Stimulated activated naive CD4-positive, alpha-beta T cell treated with Interleukin-2 at 50 U/mL for 16 hours (primary cell): ENCODE measurements at regions not wholly inside any gene's neighbourhood (a gene's known extent, or its start where the extent isn't known, plus 50 kb on each side); places are given as distances from the start of the nearest gene placed in this dataset.
"Not testable (repeated sequence)": the region's sequence is repeated elsewhere in the genome, so short reads cannot be mapped to it uniquely, and the experiment has no call there.

Source experiments
- DNase-seq: peaks from one replicate; lab custom pipeline; 2025; lab: John Stamatoyannopoulos, UW

- DNase-seq, result no peak
Observed at GRCh38 chr16:66242672-66243071, 123.8 kb upstream of the CDH5 start.

DNA sequence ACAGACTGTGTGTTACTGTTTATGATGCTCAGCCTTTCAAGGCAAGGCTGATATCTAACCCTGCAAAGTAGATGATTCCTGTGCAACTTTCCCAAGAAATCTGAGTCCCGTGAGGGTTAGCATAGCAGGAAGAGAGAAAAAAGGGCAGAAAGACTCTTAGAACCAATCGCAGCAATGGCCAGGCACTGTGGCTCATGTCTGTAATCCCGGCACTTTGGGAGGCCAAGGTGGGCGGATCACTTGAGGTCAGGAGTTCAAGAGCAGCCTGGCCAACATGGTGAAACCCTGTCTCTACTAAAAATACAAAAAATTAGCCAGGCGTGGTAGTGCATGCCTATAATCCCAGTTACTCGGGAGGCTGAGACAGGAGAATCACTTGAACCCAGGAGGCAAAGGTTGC lies 124.3 kb upstream of the CDH5 start:
- DNase-seq, result not testable (repeated sequence)

DNA sequence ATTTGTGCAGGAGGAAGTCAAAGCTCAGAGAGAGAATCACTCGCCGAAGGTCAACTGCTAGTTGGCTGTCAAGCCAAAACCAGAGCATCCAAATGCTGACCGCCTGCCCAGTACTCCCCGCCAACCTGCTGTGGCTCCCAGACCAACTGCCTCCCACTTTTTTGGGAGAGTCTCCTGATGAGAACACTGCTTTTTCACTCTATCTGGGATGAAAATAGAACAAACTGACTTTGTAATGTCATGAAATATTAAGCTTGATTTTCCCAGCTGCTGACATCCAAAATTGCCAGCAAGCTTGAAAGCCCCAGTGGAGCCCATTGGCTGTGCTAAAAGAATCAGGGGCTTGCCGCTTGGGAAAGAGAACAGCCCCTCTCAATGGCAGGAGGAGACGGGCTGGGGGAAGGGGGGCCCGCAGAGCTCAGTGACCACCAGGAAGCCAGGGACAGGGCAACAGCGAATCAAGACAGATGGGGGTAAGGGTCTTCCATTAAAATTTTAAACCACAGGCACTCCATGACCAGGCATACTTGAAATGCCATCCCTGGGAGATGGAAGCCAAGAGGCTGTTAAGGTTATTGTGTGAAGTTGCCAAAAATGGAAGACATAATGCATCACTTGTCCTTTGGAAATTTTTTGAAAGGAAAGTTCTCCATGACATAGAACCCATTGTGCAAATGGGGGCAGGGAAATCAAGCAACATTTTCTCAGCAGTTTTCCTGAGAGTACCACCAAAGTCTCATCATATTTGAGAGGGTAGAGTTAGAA lies 125.7 kb upstream of the CDH5 start:
- DNase-seq, result no peak

DNA sequence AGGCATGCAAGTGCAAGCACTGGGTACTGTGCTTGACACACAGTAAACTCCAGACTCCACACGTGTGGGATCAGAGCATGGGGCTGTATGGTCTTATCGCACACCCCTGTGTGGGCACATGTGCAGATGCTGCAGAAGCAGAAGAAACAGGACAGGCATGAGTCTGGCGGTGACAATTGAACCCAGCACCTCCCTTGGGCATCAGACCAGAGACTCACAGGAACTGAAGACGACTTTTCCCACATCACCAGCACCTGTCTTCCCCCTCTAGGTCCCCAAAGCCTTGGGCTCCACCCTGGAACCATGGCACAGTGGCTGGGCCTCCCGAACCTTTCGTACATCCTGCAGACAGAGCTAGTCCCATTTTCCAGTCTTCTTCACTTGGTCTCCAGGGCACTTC lies 126.4 kb upstream of the CDH5 start:
- DNase-seq, result no peak

DNA sequence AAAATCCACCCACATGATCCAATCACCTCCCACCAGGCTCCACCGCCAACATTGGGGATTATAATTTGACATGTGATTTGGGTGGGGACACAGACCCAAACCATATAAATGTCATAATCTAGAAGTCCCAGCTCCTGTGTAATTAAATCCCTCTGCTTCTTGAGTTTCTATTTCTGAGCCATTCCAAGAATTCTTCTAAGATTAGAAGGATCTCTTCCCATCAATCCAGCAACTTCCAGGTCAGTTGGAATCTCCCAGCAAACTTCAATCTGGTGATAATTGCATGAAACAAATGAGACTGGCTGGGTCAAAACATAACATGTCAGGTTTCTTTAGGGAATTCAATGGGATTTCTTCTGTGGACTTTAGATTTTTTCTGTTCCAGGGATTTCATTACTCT lies 127.8 kb upstream of the CDH5 start:
- no peak for DNase-seq

- DNase-seq, result no peak
Observed at GRCh38 chr16:66236301-66236700, 130.2 kb upstream of the CDH5 start.

DNA sequence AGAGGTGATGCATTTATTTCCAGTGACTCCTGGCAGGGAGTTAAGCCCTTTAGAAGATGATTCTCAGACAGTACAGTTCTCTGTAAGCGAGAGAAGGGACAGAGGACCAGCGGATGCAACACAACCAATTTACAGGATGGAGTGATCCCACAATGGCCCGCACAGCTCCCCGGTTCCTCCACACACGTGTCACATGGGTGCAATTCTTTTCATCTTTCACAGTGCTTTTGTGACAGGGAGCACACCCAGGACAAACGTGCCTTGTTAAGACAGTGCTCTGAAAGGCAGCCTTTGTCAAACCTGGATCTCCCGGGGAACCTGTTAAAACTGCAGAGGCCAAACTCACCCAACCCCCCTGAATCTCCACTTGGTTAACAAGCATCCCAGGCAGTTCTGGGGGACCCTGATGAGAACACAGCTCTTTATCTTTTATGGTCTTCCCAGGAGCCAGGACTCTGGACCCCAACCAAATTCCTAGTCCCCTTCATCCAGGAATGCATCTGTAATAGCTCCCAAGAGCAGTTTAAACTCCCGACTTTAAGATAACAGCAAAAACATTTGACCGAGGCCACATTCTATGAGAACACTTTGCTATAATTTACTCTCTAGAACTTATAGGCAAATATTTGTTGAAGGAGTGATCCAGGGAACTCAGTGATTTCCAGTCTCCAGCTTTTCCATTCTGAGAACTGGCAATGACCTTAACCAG lies 134.9 kb upstream of the CDH5 start:
- DNase-seq, result no peak

- no peak for DNase-seq
Observed at GRCh38 chr16:66229651-66230050, 136.8 kb upstream of the CDH5 start.

GRCh38 chr16:66228792-66229191 lies 137.7 kb upstream of the CDH5 start:
- DNase-seq, result no peak

DNA sequence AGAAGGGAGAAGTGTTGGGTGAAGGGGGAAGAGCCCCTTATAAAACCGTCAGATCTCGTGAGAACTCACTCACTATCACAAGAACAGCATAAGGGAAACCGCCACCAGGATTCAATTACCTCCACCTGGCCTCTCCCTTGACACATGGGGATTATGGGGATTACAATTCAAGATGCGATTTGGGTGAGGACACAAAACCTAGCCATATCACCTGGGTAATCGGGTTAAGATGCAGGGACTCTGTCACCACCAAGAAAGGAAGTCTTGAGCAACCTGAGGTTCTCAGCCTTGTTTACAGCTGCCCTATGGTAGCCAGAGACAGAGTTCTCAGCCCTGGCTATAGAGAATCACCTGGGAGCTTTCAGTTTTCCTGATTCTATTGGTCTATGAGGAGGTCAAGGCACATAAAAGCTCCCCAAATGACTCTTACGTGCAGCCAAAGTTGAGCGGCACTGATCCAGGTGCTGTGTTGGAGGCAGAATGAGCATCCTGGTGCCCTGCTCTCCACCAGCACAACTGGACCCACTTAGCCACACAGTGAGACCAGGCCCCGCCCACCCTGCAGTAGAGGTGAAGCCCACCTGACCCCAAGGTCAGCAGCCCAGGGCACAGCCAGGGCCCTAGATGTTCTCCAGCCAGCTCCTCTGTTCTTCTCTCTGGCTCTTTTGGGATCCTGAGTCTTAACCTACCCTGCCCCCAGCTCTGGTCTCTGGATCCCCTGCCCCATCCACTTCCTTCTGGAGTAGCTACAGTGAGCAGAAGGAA lies 138.5 kb upstream of the CDH5 start:
- DNase-seq, result no peak

DNA sequence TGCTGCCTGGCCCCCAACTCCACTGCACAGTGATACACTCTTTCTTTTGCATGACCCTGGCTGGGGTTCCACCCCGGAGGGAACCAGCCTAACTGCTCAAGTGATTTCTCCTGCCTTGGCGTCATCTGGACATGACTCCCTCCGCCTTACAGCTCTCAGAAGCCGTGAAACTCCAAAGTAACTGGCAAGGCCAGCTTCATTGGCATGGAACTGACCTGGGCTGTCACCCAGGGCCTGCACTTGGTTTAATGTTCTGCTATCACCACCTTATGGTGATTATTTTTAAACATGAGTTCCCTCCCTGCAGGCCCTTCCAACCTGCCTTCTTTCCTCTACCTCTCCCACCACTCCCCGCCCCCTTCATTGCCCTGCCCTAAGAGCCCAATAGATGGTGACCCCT lies 139.7 kb upstream of the CDH5 start:
- DNase-seq, result no peak

DNA sequence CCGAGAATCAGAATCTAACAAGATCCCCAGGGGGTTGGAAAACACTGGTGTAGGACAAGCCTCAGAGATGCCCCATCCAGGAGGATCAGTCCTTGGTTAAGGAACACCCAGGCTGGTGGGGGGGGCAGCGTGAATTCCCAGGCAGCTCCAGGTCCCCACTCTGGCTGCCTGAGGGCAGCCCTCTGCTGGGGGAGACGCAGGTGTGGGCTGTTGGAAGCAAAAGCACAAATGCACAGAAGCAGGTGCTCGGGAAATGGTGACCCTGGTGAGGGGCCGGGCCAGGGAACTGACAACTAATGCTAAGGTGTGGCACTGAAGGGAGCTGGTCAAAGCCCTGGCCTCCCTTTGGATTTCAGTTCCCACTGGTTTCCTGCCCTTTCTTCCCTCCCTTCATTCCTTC lies 140.8 kb upstream of the CDH5 start:
- no peak for DNase-seq

GRCh38 chr16:66224626-66225025 lies 141.9 kb upstream of the CDH5 start:
- DNase-seq, result no peak

DNA sequence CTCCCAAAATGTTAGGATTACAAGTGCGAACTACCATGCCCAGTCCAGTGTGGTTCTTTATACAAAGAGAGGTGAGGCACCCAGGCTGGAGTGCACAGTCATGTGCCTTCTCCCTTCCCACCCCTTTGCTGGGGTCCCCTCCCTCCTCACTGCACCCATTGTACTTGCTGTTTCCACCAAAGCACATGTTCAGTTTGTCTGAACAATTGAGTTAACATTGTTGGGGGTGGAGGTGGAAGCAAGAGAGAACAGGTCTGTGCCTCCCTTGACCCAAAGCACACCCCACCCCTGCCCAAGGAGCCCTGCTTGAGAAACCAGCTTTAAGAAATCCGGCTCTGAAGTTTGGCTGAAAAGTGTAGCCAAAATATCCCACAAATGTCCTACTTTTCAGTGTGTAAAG lies 142.3 kb upstream of the CDH5 start:
- DNase-seq, result no peak

DNA sequence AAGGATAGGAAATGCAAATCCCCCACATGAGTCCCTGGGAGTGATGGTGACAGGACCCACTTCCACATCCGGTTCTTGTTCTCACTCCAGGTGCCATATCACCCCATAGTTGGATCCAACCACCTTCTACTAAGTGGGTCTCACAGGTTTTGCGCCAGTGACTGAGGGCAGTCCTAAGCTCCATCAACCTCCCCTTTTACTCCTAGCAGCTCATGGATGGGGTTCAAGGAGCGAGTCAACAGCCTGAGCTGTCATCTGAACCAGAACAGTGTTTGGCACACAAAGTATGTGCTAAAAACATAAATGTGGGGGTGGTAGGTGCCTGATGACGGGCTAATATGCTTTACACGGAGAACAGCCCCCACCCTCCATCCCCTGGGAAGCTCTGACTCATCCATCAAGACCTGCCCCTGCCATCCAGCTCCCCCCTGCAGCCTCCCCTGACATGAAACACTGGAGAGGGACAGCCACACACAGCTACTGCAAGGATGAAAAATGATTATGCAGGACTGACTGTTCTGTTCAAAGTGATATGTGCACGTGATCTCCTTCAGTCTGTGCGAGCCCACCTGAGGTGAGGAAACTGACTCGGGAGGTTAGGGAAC lies 143.2 kb upstream of the CDH5 start:
- DNase-seq, result no peak

GRCh38 chr16:66222756-66223155 lies 143.7 kb upstream of the CDH5 start:
- no peak for DNase-seq

- DNase-seq, result no peak
Observed at GRCh38 chr16:66220702-66221101, 145.8 kb upstream of the CDH5 start.

- DNase-seq, result no peak
Observed at GRCh38 chr16:66219491-66219890, 147.0 kb upstream of the CDH5 start.

DNA sequence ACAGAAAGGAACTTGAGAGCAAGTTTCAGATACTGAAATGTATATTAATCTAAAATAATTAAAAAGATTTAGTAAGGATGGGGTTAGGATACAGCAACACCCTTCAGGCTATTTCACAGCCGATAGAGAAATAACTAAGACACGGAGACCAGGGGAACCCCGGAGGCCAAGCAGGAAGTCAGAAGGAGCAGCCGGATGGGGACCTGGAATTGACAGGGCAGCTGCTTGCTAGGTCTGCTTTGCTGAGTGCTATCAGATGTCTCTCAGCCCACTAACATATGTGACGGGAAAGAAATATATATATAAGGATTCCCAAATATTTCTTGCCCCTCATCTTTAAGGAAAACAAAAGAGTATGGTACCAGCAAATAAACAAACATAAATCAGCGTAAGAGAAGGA lies 154.1 kb upstream of the CDH5 start:
- DNase-seq, result no peak

- no peak for DNase-seq
Observed at GRCh38 chr16:66211651-66212050, 154.8 kb upstream of the CDH5 start.

DNA sequence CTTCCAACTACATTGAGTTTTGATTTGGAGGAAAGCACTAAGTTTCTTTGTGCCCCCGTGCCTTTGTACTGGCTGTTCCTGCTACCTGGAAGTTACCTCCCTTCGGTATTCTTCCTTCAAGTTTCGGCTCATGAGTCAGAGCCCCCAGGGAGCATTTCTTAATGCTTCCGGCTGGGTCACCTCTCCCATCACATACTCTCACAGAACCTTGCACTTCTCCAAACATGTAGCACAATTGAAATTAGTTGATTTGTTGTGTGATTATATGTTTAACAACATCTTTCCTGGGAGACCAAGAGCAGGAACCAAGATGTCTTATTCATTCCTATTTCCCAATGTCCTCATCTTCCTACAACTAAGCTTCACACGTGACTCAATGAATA lies 158.6 kb upstream of the CDH5 start:
- no peak for DNase-seq

- DNase-seq, result no peak
Observed at GRCh38 chr16:66207139-66207882, 159.2 kb upstream of the CDH5 start.
